ENCODE measurements at regions not wholly inside any gene's neighbourhood (a gene's known extent, or its start where the extent isn't known, plus 50 kb on each side); places are given as distances from the start of the nearest gene placed in this dataset.

DNA sequence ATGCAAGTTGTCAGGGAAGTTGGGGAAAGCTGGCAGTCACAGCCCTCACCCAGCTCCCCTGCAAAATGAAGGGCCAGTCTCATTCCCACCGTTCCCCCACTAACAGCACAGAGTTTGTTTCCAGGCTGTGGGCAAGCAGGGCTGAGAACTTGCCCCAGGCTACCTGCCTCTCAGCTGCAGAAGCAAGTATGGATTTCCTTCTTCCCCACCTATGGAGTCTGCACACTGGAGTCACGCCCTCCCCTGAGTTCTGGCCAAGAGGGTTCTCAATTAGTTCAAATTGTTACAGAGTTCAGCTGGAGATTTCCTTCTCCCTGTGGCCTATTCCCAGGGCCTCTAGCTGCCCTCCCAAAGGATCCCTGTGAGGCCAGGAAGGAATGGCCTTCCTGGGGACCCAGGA is 90.1 kb upstream of the ATP11B start:
- no peak overlapping the region for H3K4me3 ChIP-seq (ENCODE audit: low read depth, low read length)
- no peak for DNase-seq
- no peak overlapping the region for H2BK12ac ChIP-seq (ENCODE audit: low read length)
- H4K12ac ChIP-seq (ENCODE audit: low read depth, low read length): no peak overlapping the region
- no peak overlapping the region for H2BK120ac ChIP-seq (ENCODE audit: insufficient read depth, low read length, poor library complexity)
- H3K18ac ChIP-seq (ENCODE audit: low read length): no peak overlapping the region
- H3K4me1 ChIP-seq (ENCODE audit: control insufficient read depth in 1 of 2, insufficient read depth in 2 of 2, low read length in 2 of 2): peaks cover 2 to 3% of the 10 kb centered on the region in 2 experiments
- H3K4me2 ChIP-seq (ENCODE audit: low read length): no peak overlapping the region
- no peak overlapping the region for H4K91ac ChIP-seq (ENCODE audit: low read depth, low read length)
- no peak overlapping the region for H3K9ac ChIP-seq (ENCODE audit: low read length)
- H3K14ac ChIP-seq (ENCODE audit: low read length): no peak overlapping the region
- no peak overlapping the region for H2AFZ ChIP-seq (ENCODE audit: insufficient read depth, low read length, poor library complexity)
- H3K23ac ChIP-seq (ENCODE audit: low read length): no peak overlapping the region
- no peaks in the 10 kb centered on the region for H3K36me3 ChIP-seq (ENCODE audit: control insufficient read depth in 1 of 2, insufficient read depth in 2 of 2, low read length in 2 of 2)
- H3K79me1 ChIP-seq (ENCODE audit: low read length): no peaks in the 10 kb centered on the region
- H3K9me3 ChIP-seq (ENCODE audit: insufficient read depth, low read depth, low read length): no peaks in the 10 kb centered on the region
- H3K79me2 ChIP-seq (ENCODE audit: control insufficient read depth, insufficient read depth, low read length, poor library complexity): no peaks in the 10 kb centered on the region
- no peaks in the 10 kb centered on the region for H3K27me3 ChIP-seq (ENCODE audit: insufficient read depth, low read length)
- no peak overlapping the region for H4K8ac ChIP-seq (ENCODE audit: low read depth, low read length)
- H3K4ac ChIP-seq (ENCODE audit: low read depth, low read length): no peak overlapping the region
- H2BK5ac ChIP-seq (ENCODE audit: low read depth, low read length, poor library complexity): no peak overlapping the region
- H3K27ac ChIP-seq (ENCODE audit: low read depth, low read length): no peak overlapping the region
- H2AK5ac ChIP-seq (ENCODE audit: low read length): no peak overlapping the region
- WGBS (ENCODE audit: extremely low coverage, insufficient coverage, insufficient read length): no CpG with 5 or more reads among the region's 2 CpGs

- no peak overlapping the region for H3K14ac ChIP-seq (ENCODE audit: low read length)
- no peak overlapping the region for H2AFZ ChIP-seq (ENCODE audit: insufficient read depth, low read length, poor library complexity)
- no peaks in the 10 kb centered on the region for H3K79me1 ChIP-seq (ENCODE audit: low read length)
- H4K8ac ChIP-seq (ENCODE audit: low read depth, low read length): no peak overlapping the region
- no CpG with 5 or more reads among the region's 4 CpGs for WGBS (ENCODE audit: extremely low coverage, insufficient coverage, insufficient read length)
- H3K4ac ChIP-seq (ENCODE audit: low read depth, low read length): no peak overlapping the region
- peaks cover 2 to 3% of the 10 kb centered on the region in 2 experiments for H3K4me1 ChIP-seq (ENCODE audit: control insufficient read depth in 1 of 2, insufficient read depth in 2 of 2, low read length in 2 of 2)
- H3K36me3 ChIP-seq (ENCODE audit: control insufficient read depth in 1 of 2, insufficient read depth in 2 of 2, low read length in 2 of 2): no peaks in the 10 kb centered on the region
- no peaks in the 10 kb centered on the region for H3K27me3 ChIP-seq (ENCODE audit: insufficient read depth, low read length)
- H3K27ac ChIP-seq (ENCODE audit: low read depth, low read length): no peak overlapping the region
- no peak for DNase-seq
- H3K18ac ChIP-seq (ENCODE audit: low read length): no peak overlapping the region
- no peak overlapping the region for H3K4me2 ChIP-seq (ENCODE audit: low read length)
- H3K4me3 ChIP-seq (ENCODE audit: low read depth, low read length): no peak overlapping the region
- H4K12ac ChIP-seq (ENCODE audit: low read depth, low read length): no peak overlapping the region
- H2BK12ac ChIP-seq (ENCODE audit: low read length): no peak overlapping the region
- no peaks in the 10 kb centered on the region for H3K9me3 ChIP-seq (ENCODE audit: insufficient read depth, low read depth, low read length)
- H2BK5ac ChIP-seq (ENCODE audit: low read depth, low read length, poor library complexity): no peak overlapping the region
- H3K23ac ChIP-seq (ENCODE audit: low read length): no peak overlapping the region
- H3K79me2 ChIP-seq (ENCODE audit: control insufficient read depth, insufficient read depth, low read length, poor library complexity): no peaks in the 10 kb centered on the region
- no peak overlapping the region for H2AK5ac ChIP-seq (ENCODE audit: low read length)
- H4K91ac ChIP-seq (ENCODE audit: low read depth, low read length): no peak overlapping the region
- H2BK120ac ChIP-seq (ENCODE audit: insufficient read depth, low read length, poor library complexity): no peak overlapping the region
- no peak overlapping the region for H3K9ac ChIP-seq (ENCODE audit: low read length)
Observed at GRCh38 chr3:182704926-182705325, 88.4 kb upstream of the ATP11B start.

GRCh38 chr3:182708810-182709209 is 84.5 kb upstream of the ATP11B start:
- no peak overlapping the region for H2BK12ac ChIP-seq (ENCODE audit: low read length)
- no peak overlapping the region for H3K4me2 ChIP-seq (ENCODE audit: low read length)
- H3K9me3 ChIP-seq (ENCODE audit: insufficient read depth, low read depth, low read length): no peaks in the 10 kb centered on the region
- no peak overlapping the region for H3K18ac ChIP-seq (ENCODE audit: low read length)
- no peaks in the 10 kb centered on the region for H3K27me3 ChIP-seq (ENCODE audit: insufficient read depth, low read length)
- H2BK120ac ChIP-seq (ENCODE audit: insufficient read depth, low read length, poor library complexity): no peak overlapping the region
- H4K91ac ChIP-seq (ENCODE audit: low read depth, low read length): no peak overlapping the region
- no peak overlapping the region for H4K8ac ChIP-seq (ENCODE audit: low read depth, low read length)
- H3K27ac ChIP-seq (ENCODE audit: low read depth, low read length): no peak overlapping the region
- H3K4ac ChIP-seq (ENCODE audit: low read depth, low read length): no peak overlapping the region
- H3K9ac ChIP-seq (ENCODE audit: low read length): no peak overlapping the region
- H3K79me1 ChIP-seq (ENCODE audit: low read length): no peaks in the 10 kb centered on the region
- H3K4me3 ChIP-seq (ENCODE audit: low read depth, low read length): no peak overlapping the region
- no peaks in the 10 kb centered on the region for H3K79me2 ChIP-seq (ENCODE audit: control insufficient read depth, insufficient read depth, low read length, poor library complexity)
- no peak overlapping the region for H3K14ac ChIP-seq (ENCODE audit: low read length)
- H2AFZ ChIP-seq (ENCODE audit: insufficient read depth, low read length, poor library complexity): no peak overlapping the region
- no peak overlapping the region for H2AK5ac ChIP-seq (ENCODE audit: low read length)
- no peak for DNase-seq
- H3K36me3 ChIP-seq (ENCODE audit: control insufficient read depth in 1 of 2, insufficient read depth in 2 of 2, low read length in 2 of 2): no peaks in the 10 kb centered on the region
- no peak overlapping the region for H4K12ac ChIP-seq (ENCODE audit: low read depth, low read length)
- no peak overlapping the region for H3K23ac ChIP-seq (ENCODE audit: low read length)
- no peaks in the 10 kb centered on the region for H3K4me1 ChIP-seq (ENCODE audit: control insufficient read depth in 1 of 2, insufficient read depth in 2 of 2, low read length in 2 of 2)
- H2BK5ac ChIP-seq (ENCODE audit: low read depth, low read length, poor library complexity): no peak overlapping the region
- WGBS (ENCODE audit: extremely low coverage, insufficient coverage, insufficient read length): no CpG with 5 or more reads among the region's 1 CpG

DNA sequence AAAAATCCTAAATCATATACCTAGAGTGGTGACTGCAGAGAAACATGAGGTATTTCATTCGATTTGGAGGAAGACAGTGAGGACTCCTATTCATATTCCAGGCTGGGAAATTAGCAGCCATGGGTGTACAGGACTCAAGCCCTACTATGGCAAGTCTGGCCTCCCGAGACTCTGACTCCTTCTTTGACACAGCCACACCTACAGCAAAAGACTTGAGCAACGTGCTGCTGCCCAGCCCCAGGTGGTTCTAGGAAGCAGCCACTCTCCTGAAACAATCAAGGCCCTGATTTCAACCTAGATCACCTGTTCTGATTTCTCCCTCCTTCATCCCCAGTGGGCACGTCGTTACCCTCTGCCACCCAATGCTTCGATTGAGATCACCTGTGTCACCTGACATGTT is 84.0 kb upstream of the ATP11B start:
- DNase-seq: no peak
- Histone ChIP-seq H3K4ac (ENCODE audit: low read depth, low read length) (no peak overlapping the region), H4K12ac (ENCODE audit: low read depth, low read length) (no peak overlapping the region), H3K27ac (ENCODE audit: low read depth, low read length) (no peak overlapping the region), H3K27me3 (ENCODE audit: insufficient read depth, low read length) (no peaks in the 10 kb centered on the region), H4K8ac (ENCODE audit: low read depth, low read length) (no peak overlapping the region), H2AFZ (ENCODE audit: insufficient read depth, low read length, poor library complexity) (no peak overlapping the region), H3K79me1 (ENCODE audit: low read length) (no peaks in the 10 kb centered on the region), H3K9me3 (ENCODE audit: insufficient read depth, low read depth, low read length) (no peaks in the 10 kb centered on the region), H2BK5ac (ENCODE audit: low read depth, low read length, poor library complexity) (no peak overlapping the region), H3K14ac (ENCODE audit: low read length) (no peak overlapping the region), H2BK120ac (ENCODE audit: insufficient read depth, low read length, poor library complexity) (no peak overlapping the region), H4K91ac (ENCODE audit: low read depth, low read length) (no peak overlapping the region), H2AK5ac (ENCODE audit: low read length) (no peak overlapping the region), H3K4me2 (ENCODE audit: low read length) (no peak overlapping the region), H2BK12ac (ENCODE audit: low read length) (no peak overlapping the region), H3K36me3 (ENCODE audit: control insufficient read depth in 1 of 2, insufficient read depth in 2 of 2, low read length in 2 of 2) (no peaks in the 10 kb centered on the region), H3K18ac (ENCODE audit: low read length) (no peak overlapping the region), H3K9ac (ENCODE audit: low read length) (no peak overlapping the region), H3K79me2 (ENCODE audit: control insufficient read depth, insufficient read depth, low read length, poor library complexity) (no peaks in the 10 kb centered on the region), H3K23ac (ENCODE audit: low read length) (no peak overlapping the region), H3K4me1 (ENCODE audit: control insufficient read depth in 1 of 2, insufficient read depth in 2 of 2, low read length in 2 of 2) (no peaks in the 10 kb centered on the region), H3K4me3 (ENCODE audit: low read depth, low read length) (no peak overlapping the region)
- WGBS (ENCODE audit: extremely low coverage, insufficient coverage, insufficient read length): no CpG with 5 or more reads among the region's 6 CpGs
